ENCODE measurements at regions not wholly inside any gene's neighbourhood (a gene's known extent, or its start where the extent isn't known, plus 50 kb on each side); places are given as distances from the start of the nearest gene placed in this dataset.

- DNase-seq, result no peak
Measured at GRCh38 chr19:56947206-56947605, 106.7 kb upstream of the PEG3 start.

GRCh38 chr19:56949626-56950025 is 109.1 kb upstream of the PEG3 start:
- no peak for DNase-seq

DNA sequence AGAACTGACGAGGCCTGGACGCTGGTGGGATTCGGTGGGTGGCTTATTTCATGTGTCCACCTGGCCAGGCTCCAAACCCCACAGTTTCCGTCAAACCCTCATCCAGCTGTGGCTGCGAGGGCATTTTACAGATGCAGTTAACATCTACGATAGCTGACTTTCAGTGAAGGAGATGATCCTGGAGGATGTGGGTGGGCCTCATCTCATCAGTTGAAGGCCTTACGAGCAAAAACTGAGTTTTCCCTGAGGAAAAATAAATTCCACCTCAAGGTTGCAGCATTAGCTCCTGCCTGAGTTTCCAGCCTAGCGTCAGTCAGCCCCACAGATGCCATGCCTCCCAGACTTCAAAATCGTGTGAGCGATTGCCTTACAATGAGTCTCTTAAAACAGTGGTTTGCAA is 111.1 kb upstream of the PEG3 start:
- no peak for DNase-seq

- no peak for DNase-seq
Measured at GRCh38 chr19:56953470-56953869, 112.9 kb upstream of the PEG3 start.

DNA sequence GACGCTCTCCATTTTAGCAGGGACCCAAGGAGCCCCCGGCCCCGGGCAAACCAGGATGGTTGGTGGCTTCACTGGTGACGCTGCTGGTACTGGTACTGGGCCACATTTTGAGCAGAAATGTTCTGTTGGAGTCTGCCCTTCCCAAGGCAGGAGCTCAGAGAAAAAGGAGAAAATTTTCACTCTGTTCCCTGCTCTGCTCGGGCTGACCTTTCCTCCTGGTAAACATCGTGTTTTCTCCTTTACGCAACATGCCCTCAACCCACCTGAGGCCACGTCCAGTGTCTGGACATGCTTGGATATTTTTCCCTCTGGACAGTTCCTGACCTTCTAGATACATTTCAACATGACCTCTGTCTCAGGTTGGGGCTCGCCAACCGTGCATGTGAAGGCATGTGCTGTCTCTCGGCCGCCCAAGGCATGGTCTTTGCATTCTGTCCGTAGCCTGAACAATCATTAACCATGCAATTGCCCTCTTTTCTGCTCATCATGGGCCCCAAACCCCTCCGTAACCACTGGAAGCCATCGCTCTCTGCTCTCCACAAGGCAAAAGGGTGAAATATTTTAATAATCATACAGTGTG is 115.2 kb upstream of the PEG3 start:
- no peak for DNase-seq

- DNase-seq, result no peak
Measured at GRCh38 chr19:56956503-56957226, 116.1 kb upstream of the PEG3 start.

- no peak for DNase-seq
Measured at GRCh38 chr19:56959205-56959604, 118.7 kb upstream of the PEG3 start.

GRCh38 chr19:56960959-56961543 is 120.5 kb upstream of the PEG3 start:
- no peak for DNase-seq

- no peak for DNase-seq
Measured at GRCh38 chr19:56964410-56964920, 123.9 kb upstream of the PEG3 start.

- DNase-seq, result no peak
Measured at GRCh38 chr19:56966225-56966696, 125.7 kb upstream of the PEG3 start.

GRCh38 chr19:56966697-56967299 is 126.3 kb upstream of the PEG3 start:
- DNase-seq, result no peak

DNA sequence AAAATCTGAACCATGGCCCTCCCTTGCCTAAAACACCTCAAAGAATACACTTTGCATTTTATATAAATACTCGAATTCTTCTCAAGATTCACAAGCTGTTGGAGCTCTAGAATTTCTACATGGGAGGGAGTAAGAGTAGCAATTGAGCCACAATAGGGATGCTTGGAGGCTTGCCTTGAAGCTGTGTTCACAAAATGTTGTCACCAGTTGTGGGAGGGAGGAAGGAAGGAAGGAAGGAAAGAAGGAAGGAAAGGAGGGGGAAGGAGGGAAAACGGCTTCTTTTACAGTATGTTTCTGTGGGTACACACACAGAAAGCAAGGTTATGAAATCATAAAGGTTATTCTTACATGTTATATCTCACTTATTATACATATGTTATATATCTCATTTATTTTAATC is 128.6 kb upstream of the PEG3 start:
- DNase-seq, result no peak

DNA sequence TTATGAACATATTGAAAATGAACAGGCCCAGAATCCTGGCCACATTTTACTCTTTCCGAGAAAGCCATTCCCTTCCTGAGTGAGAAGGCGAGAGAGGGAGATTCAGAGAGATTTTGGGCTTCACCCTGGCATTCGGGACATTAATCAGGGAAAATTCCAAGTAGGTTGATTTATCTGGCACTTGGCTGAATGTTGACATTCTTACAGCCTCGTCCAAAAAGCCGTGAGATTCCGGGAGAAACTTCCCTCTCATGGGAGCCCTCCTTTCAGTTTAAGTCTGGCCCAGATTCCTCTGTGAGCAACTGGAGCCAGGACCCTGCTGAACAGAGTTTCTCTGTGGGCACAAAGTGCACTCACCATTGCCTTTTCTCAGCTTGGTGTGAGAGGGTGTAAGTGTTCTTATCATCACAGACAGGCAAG is 129.2 kb upstream of the PEG3 start:
- no peak for DNase-seq

- DNase-seq, result no peak
Measured at GRCh38 chr19:56971230-56971629, 130.7 kb upstream of the PEG3 start.

GRCh38 chr19:56972291-56972841 is 131.8 kb upstream of the PEG3 start:
- no peak for DNase-seq

DNA sequence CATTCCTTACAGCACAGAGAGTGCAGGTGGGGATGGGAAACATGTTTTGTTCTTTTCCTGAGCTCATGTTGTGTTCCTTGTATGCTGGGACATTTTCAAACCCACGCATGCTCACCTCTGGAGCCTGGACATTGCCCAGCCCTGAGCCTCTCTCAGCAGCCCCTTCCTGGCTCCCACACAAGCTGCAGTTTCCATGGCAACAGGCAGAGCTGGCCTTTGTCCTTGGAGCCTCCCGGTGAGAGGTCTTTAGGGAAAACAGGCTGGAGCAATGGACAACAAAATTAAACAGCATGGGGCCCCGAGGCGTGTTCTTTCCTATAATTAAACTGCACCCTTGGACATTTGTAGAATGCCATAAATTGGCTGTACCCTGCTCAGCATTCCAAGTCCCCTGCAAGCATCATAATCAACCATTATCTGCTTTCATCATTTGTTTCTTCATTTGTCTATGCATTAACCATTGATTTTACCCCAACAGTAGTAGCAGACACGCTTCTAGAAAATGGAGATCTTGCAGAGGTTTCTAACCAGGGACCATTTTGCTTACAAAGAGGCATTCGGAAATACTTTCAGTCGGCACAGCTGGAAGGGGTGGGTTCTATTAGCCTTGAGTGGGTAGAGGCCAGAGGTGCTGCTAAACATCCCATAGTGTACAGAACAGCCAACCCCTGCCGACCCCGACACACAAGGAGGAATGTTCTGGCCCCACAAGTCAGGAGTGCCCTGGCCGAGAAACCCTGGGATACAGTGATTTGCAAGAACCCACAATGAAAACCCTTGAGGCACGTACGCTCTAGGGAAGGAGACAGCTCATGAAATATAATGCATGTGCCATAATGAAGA is 133.4 kb upstream of the PEG3 start:
- DNase-seq, result no peak

DNA sequence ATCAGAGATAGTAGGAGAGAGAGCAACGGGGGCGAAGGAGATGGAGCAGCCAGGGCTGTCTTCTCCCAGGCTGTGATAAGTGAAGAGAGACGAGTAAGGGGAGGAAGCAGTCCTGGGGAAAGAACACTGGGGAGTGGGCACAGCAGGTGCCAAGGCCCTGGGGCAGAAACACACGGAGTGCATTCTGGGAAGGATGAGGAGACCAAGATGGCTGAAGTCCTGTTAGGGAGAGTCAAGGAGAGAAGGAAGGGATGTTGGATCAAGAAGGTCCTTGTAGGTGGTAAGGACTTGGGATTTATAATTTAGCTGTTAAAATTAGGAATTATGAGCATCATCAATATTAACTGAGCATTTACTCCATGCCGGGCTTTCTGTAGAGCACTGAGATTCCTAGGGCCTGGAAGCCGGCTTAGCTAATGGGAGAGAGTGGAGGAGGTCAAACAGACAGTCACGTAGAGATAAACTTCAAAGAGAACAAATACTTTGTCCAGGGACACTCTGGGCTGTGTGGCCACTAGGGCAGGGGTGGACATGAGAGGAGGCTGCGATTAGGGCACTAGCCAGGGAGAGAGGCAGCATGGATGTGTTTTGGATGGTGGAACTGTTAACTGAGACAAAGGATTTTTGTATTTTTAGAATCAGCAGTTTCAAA is 134.2 kb upstream of the PEG3 start:
- DNase-seq, result no peak

DNA sequence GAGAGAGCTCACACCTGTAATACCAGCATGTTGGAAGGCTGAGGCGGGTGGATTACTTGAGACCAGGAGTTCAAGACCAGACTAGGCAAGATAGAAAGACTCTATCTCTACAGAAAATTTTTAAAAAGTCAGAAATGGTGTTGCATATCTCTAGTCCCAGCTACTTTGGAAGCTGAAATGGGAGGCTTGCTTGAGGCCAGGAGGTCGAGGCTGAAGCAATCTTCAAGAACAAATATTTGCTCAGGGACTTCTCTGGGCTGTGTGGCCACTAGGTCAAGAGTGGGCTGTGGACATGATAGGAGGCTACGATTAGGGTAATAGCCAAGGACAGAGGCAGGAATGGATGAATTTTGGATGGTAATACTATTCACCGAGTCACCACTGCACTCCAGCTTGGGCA is 135.8 kb upstream of the PEG3 start:
- no peak for DNase-seq

DNA sequence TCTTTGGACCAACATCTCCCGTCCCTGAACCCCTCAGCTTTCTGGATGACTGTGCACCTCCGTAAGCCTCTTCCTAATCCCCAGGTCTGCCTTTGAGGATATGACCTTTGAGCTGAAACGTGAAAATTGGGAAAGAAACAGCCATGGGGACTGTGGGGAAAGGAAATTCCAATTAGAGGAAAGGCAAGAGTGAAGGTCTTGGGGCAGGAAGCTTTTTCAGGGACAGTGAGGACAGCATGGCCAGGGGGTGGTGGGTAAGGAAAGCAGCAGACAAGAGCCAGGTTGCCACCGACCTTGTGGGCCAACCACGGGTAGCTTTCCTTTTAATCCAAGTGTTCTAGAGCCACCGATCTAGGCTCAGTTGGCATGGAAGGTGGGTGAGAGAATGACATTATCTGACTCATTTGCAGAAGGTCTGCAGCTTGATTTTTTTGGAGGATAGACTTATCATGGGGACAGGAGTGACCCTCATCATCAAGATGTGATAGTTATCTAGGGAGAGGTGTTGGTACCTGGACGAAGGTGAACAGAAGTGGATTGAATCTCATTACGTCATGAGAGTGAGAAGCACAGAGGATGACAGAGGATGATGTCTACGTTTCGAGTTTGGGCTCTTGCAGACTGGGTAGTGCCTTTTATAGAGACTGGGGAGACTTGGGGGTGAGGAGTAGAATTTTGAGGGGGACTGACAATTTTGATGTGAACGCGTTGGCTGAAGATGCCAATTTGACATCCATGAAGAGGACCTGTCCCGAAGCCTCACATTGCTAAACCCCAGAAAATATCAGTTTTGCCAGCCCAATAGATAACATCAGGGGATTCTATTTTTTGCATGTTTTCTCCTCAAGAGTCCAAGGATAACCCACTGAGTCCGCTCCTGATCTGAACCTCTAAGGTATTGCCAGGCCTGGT is 136.7 kb upstream of the PEG3 start:
- no peak for DNase-seq

- DNase-seq, result no peak
Measured at GRCh38 chr19:56978023-56978565, 137.6 kb upstream of the PEG3 start.
